CD8-positive, alpha-beta memory T cell (primary cell): ENCODE measurements at regions not wholly inside any gene's neighbourhood (a gene's known extent, or its start where the extent isn't known, plus 50 kb on each side); places are given as distances from the start of the nearest gene placed in this dataset.

ENCODE experiments used
- CTCF ChIA-PET: fragments of 350-600 bp; sonication (Branson Sonifier 250); formaldehyde crosslinking; loops from one replicate; lab custom pipeline; 2021; ENCODE audit warnings: antibody characterized with exemption; lab: Charles Lee
- POLR2A ChIA-PET: fragments of 350-600 bp; sonication (Branson Sonifier 250); formaldehyde crosslinking; loops from one replicate; lab custom pipeline; 2021; ENCODE audit warnings: antibody characterized with exemption; lab: Charles Lee
- DNase-seq, 5 donors: peaks; one replicate each; pipeline versions ENCODE4 v3.0.0 to v3.0.0-alpha.2; 2020 to 2022; ENCODE audit warnings: mixed read lengths in 1 of 5
- H3K27ac ChIP-seq: one replicate; pipeline ENCODE4 v1.7.0; 2013; ENCODE audit warnings: low read depth, mild to moderate bottlenecking, low read length, moderate library complexity
- H3K27me3 ChIP-seq: 2 replicates; pipeline ENCODE4 v1.7.0; 2013; ENCODE audit warnings: low read length, mild to moderate bottlenecking; ENCODE audit not compliant: insufficient read depth, poor library complexity, severe bottlenecking
- H3K36me3 ChIP-seq: 2 replicates; pipeline ENCODE4 v1.7.0; 2013; ENCODE audit warnings: mild to moderate bottlenecking, low read length, moderate library complexity; ENCODE audit not compliant: insufficient read depth
- H3K4me1 ChIP-seq: 2 replicates; pipeline ENCODE4 v1.7.0; 2013; ENCODE audit warnings: mild to moderate bottlenecking, low read length, moderate library complexity; ENCODE audit not compliant: insufficient read depth
- H3K4me3 ChIP-seq: 2 replicates; pipeline ENCODE4 v1.7.0; 2013; ENCODE audit warnings: mild to moderate bottlenecking, low read length
- H3K9me3 ChIP-seq: 2 replicates; pipeline ENCODE4 v1.7.0; 2013; ENCODE audit warnings: mild to moderate bottlenecking, low read length
- H3K27ac Mint-ChIP-seq, 8 donors: one replicate each; pipeline ENCODE4 v1.8.0; 2020 to 2021; ENCODE audit warnings: mixed read lengths in 8 of 8, mild to moderate bottlenecking in 6 of 8, inconsistent platforms in 3 of 8, moderate library complexity in 3 of 8
- H3K27me3 Mint-ChIP-seq, 2 donors: one replicate each; pipeline ENCODE4 v1.8.0; 2020 to 2021; ENCODE audit warnings: mixed read lengths in 2 of 2, mild to moderate bottlenecking in 1 of 2, moderate library complexity in 1 of 2
- H3K36me3 Mint-ChIP-seq, 3 donors: one replicate each; pipeline ENCODE4 v1.8.0; 2020 to 2021; ENCODE audit warnings: mixed read lengths in 3 of 3, inconsistent platforms in 1 of 3, mild to moderate bottlenecking in 1 of 3
- H3K4me1 Mint-ChIP-seq, 3 donors: one replicate each; pipeline ENCODE4 v1.8.0; 2020 to 2021; ENCODE audit warnings: mixed read lengths in 3 of 3, inconsistent platforms in 1 of 3, mild to moderate bottlenecking in 1 of 3
- H3K4me3 Mint-ChIP-seq, 7 donors: one replicate each; pipeline ENCODE4 v1.8.0; 2020 to 2021; ENCODE audit warnings: mixed read lengths in 7 of 7, mild to moderate bottlenecking in 6 of 7, moderate library complexity in 4 of 7, inconsistent platforms in 2 of 7
- H3K9me3 Mint-ChIP-seq, 5 donors: one replicate each; pipeline ENCODE4 v1.8.0; 2020 to 2022; ENCODE audit warnings: mixed read lengths in 5 of 5, mild to moderate bottlenecking in 3 of 5, moderate library complexity in 2 of 5, inconsistent platforms in 1 of 5

- H3K36me3 Mint-ChIP-seq, result no peaks in the 10 kb centered on the region
- Histone ChIP-seq H3K27me3 (no peaks in the 10 kb centered on the region), H3K9me3 (no peaks in the 10 kb centered on the region), H3K36me3 (no peaks in the 10 kb centered on the region), H3K4me3 (no peak overlapping the region), H3K4me1 (no peaks in the 10 kb centered on the region), H3K27ac (no peak overlapping the region)
- no peak for DNase-seq
- H3K4me1 Mint-ChIP-seq, result no peaks in the 10 kb centered on the region
- CTCF ChIA-PET, result no interaction called here
- no peaks in the 10 kb centered on the region for H3K9me3 Mint-ChIP-seq
- peaks cover 0 to 1% of the 10 kb centered on the region in 2 donors for H3K27me3 Mint-ChIP-seq
- POLR2A ChIA-PET, result no interaction called here
- H3K27ac Mint-ChIP-seq, result no peak overlapping the region
- H3K4me3 Mint-ChIP-seq, result no peak overlapping the region
These were observed 233.9 kb upstream of the TSHZ3 start for GRCh38 chr19:31583148-31583547.

DNA sequence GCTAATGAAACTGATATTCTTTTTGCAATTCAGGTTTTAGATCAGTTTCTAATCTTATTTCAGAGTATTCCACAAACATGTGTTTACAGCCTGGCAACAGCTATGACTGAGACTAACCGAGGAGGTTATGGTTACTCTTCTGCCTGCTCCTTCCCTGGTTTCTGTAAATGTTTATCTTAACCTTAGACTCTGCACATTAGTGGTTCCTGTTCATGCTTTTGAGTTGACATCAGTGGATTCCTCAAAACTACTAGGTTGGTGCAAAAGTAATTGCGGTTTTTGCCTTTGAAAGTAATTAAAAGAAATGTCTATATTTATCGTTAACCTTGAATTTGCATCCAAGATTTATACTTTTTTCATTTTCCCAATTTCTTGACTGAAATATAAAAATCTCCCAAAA, 237.0 kb upstream of the TSHZ3 start:
- H3K9me3 ChIP-seq, result no peaks in the 10 kb centered on the region
- Mint-ChIP-seq H3K9me3 (peaks cover 0 to 4% (median 0%) of the 10 kb centered on the region in 5 donors), H3K36me3 (no peaks in the 10 kb centered on the region), H3K4me3 (no peak overlapping the region), H3K27ac (no peak overlapping the region), H3K27me3 (peaks cover 0 to 1% of the 10 kb centered on the region in 2 donors), H3K4me1 (no peaks in the 10 kb centered on the region)
- H3K4me1 ChIP-seq, result no peaks in the 10 kb centered on the region
- no peak for DNase-seq
- H3K36me3 ChIP-seq, result no peaks in the 10 kb centered on the region
- no peak overlapping the region for H3K4me3 ChIP-seq
- CTCF ChIA-PET, result no interaction called here
- POLR2A ChIA-PET, result no interaction called here
- no peaks in the 10 kb centered on the region for H3K27me3 ChIP-seq
- no peak overlapping the region for H3K27ac ChIP-seq

- no peak for DNase-seq
- ChIA-PET POLR2A (no interaction called here), CTCF (no interaction called here)
- Histone ChIP-seq H3K4me1 (no peaks in the 10 kb centered on the region), H3K27ac (no peak overlapping the region), H3K4me3 (no peak overlapping the region), H3K9me3 (no peaks in the 10 kb centered on the region), H3K36me3 (no peaks in the 10 kb centered on the region), H3K27me3 (no peaks in the 10 kb centered on the region)
- peaks cover 0 to 1% of the 10 kb centered on the region in 2 donors for H3K27me3 Mint-ChIP-seq
- no peaks in the 10 kb centered on the region for H3K36me3 Mint-ChIP-seq
- no peaks in the 10 kb centered on the region for H3K4me1 Mint-ChIP-seq
- peaks cover 0 to 6% (median 0%) of the 10 kb centered on the region in 5 donors for H3K9me3 Mint-ChIP-seq
- no peak overlapping the region for H3K27ac Mint-ChIP-seq
- H3K4me3 Mint-ChIP-seq, result no peak overlapping the region
These were observed 239.9 kb upstream of the TSHZ3 start for GRCh38 chr19:31589109-31589508.

GRCh38 chr19:31591258-31591657, 242.0 kb upstream of the TSHZ3 start:
- H3K27ac Mint-ChIP-seq, result no peak overlapping the region
- peaks cover 0 to 7% (median 0%) of the 10 kb centered on the region in 5 donors for H3K9me3 Mint-ChIP-seq
- no peak for DNase-seq
- no peak overlapping the region for H3K4me3 Mint-ChIP-seq
- Histone ChIP-seq H3K9me3 (no peaks in the 10 kb centered on the region), H3K27me3 (no peaks in the 10 kb centered on the region), H3K36me3 (no peaks in the 10 kb centered on the region), H3K4me1 (no peaks in the 10 kb centered on the region), H3K27ac (no peak overlapping the region), H3K4me3 (no peak overlapping the region)
- no peaks in the 10 kb centered on the region for H3K4me1 Mint-ChIP-seq
- peaks cover 0 to 1% of the 10 kb centered on the region in 2 donors for H3K27me3 Mint-ChIP-seq
- no peaks in the 10 kb centered on the region for H3K36me3 Mint-ChIP-seq
- POLR2A ChIA-PET, result no interaction called here
- CTCF ChIA-PET, result no interaction called here

- Histone ChIP-seq H3K27me3 (no peaks in the 10 kb centered on the region), H3K36me3 (no peaks in the 10 kb centered on the region), H3K4me1 (no peaks in the 10 kb centered on the region), H3K4me3 (no peak overlapping the region), H3K27ac (no peak overlapping the region), H3K9me3 (no peaks in the 10 kb centered on the region)
- ChIA-PET POLR2A (no interaction called here), CTCF (no interaction called here)
- no peak for DNase-seq
- no peaks in the 10 kb centered on the region for H3K4me1 Mint-ChIP-seq
- H3K36me3 Mint-ChIP-seq, result no peaks in the 10 kb centered on the region
- H3K27me3 Mint-ChIP-seq, result peaks cover 0 to under 1% of the 10 kb centered on the region in 2 donors
- no peak overlapping the region for H3K4me3 Mint-ChIP-seq
- peaks cover 0 to 11% (median 0%) of the 10 kb centered on the region in 5 donors for H3K9me3 Mint-ChIP-seq
- no peak overlapping the region for H3K27ac Mint-ChIP-seq
These were observed 243.2 kb upstream of the TSHZ3 start for GRCh38 chr19:31592456-31592855.

GRCh38 chr19:31594701-31595100, 245.5 kb upstream of the TSHZ3 start:
- Mint-ChIP-seq H3K36me3 (no peaks in the 10 kb centered on the region), H3K9me3 (peaks cover 0 to 11% (median 0%) of the 10 kb centered on the region in 5 donors), H3K27me3 (no peaks in the 10 kb centered on the region), H3K4me1 (no peaks in the 10 kb centered on the region), H3K27ac (no peak overlapping the region), H3K4me3 (no peak overlapping the region)
- ChIA-PET CTCF (no interaction called here), POLR2A (no interaction called here)
- DNase-seq, result no peak
- Histone ChIP-seq H3K27me3 (no peaks in the 10 kb centered on the region), H3K4me1 (no peaks in the 10 kb centered on the region), H3K9me3 (no peaks in the 10 kb centered on the region), H3K36me3 (no peaks in the 10 kb centered on the region), H3K4me3 (no peak overlapping the region), H3K27ac (no peak overlapping the region)

GRCh38 chr19:31595521-31595920, 246.3 kb upstream of the TSHZ3 start:
- Mint-ChIP-seq H3K27ac (no peak overlapping the region), H3K4me3 (no peak overlapping the region), H3K27me3 (peaks cover 0 to 3% of the 10 kb centered on the region in 2 donors), H3K4me1 (no peaks in the 10 kb centered on the region), H3K36me3 (no peaks in the 10 kb centered on the region), H3K9me3 (peaks cover 0 to 11% (median 0%) of the 10 kb centered on the region in 5 donors)
- Histone ChIP-seq H3K36me3 (no peaks in the 10 kb centered on the region), H3K4me3 (no peak overlapping the region), H3K27ac (no peak overlapping the region), H3K27me3 (no peaks in the 10 kb centered on the region), H3K9me3 (no peaks in the 10 kb centered on the region), H3K4me1 (no peaks in the 10 kb centered on the region)
- ChIA-PET POLR2A (no interaction called here), CTCF (no interaction called here)
- DNase-seq, result no peak

DNA sequence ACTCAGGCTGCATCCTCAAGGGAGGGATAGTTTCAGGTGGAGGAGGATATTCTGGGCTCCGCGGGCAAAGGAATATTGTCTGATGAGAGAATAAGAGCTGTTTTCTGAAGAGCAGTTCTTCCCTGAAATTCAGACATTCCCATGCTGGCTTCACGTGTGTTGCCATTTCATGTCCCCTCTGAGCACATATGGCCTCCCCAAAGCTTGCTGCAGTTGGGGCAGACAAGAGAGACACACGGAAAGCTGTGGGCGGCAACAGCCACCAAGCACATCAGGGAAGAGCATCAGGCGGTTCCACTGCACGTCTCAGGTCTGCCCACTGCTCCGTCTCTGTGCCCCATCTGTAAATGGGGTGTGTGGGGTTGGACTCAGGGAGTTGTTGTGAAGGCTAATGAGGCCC, 247.5 kb upstream of the TSHZ3 start:
- Mint-ChIP-seq H3K27ac (no peak overlapping the region), H3K9me3 (peaks cover 0 to 9% (median 0%) of the 10 kb centered on the region in 5 donors), H3K4me3 (no peak overlapping the region), H3K36me3 (no peaks in the 10 kb centered on the region), H3K27me3 (peaks cover 0 to 3% of the 10 kb centered on the region in 2 donors), H3K4me1 (no peaks in the 10 kb centered on the region)
- Histone ChIP-seq H3K9me3 (no peaks in the 10 kb centered on the region), H3K4me1 (no peaks in the 10 kb centered on the region), H3K4me3 (no peak overlapping the region), H3K27ac (no peak overlapping the region), H3K36me3 (no peaks in the 10 kb centered on the region), H3K27me3 (no peaks in the 10 kb centered on the region)
- ChIA-PET CTCF (no interaction called here), POLR2A (no interaction called here)
- no peak for DNase-seq

GRCh38 chr19:31597616-31598015, 248.4 kb upstream of the TSHZ3 start:
- CTCF ChIA-PET, result no interaction called here

More at GRCh38 chr19:31597616-31598015, 248.4 kb upstream of the TSHZ3 start:
- H3K36me3 ChIP-seq, result no peaks in the 10 kb centered on the region
- Mint-ChIP-seq H3K4me3 (no peak overlapping the region), H3K27ac (no peak overlapping the region), H3K4me1 (no peaks in the 10 kb centered on the region), H3K36me3 (no peaks in the 10 kb centered on the region), H3K27me3 (peaks cover 0 to 3% of the 10 kb centered on the region in 2 donors), H3K9me3 (peaks cover 0 to 9% (median 0%) of the 10 kb centered on the region in 5 donors)
- H3K9me3 ChIP-seq, result no peaks in the 10 kb centered on the region
- H3K27me3 ChIP-seq, result no peaks in the 10 kb centered on the region
- no peaks in the 10 kb centered on the region for H3K4me1 ChIP-seq
- POLR2A ChIA-PET, result no interaction called here
- DNase-seq, result no peak
- no peak overlapping the region for H3K4me3 ChIP-seq
- no peak overlapping the region for H3K27ac ChIP-seq
